ENCODE measurements at regions not wholly inside any gene's neighbourhood (a gene's known extent, or its start where the extent isn't known, plus 50 kb on each side); places are given as distances from the start of the nearest gene placed in this dataset.

DNA sequence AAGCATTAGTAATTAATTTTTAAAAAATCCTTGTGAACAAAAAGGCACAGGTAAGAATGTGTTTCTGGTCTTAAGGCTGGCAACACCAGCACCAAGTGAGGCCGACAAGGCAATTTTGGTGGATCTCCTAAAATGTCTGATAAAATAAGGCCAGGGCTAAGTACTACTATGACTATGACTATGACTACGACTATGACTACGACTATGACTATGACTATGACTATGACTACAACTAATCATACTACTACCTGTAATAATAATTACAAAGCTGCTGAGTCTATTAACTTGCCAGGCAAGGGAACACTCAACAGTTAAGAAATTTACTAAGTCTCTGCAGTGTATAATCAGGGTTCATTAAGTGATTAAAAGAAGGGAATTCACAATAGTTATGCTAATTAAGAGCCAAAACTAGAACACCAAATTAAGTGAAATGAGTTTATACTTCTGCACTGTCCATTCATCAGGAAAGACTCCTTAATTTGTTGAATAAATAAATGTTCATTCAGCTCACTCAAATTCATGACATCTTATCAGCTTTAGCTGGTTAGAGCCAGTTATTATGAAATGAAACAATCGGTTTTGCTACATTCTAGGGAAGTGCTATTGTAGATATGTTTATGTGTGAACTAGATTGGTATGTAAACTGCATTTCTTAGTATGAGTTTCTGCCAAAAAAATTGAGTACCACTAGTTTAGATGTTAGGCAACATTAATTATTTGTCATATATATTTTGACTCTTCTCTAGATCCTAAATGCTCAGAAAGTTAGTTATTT is 1626.2 kb upstream of the PCDH20 start:
- Mint-ChIP-seq H3K27me3 (no peaks in the 10 kb centered on the region), H3K4me1 (ENCODE audit: low read depth) (no peaks in the 10 kb centered on the region), H3K27ac (no peak overlapping the region), H3K36me3 (ENCODE audit: low read depth) (no peaks in the 10 kb centered on the region), H3K9me3 (peaks cover 18% of the 10 kb centered on the region), H3K4me3 (no peak overlapping the region)
- no peak overlapping the region for H3K27ac ChIP-seq (ENCODE audit: low read depth in 1 of 2, low read length in 2 of 2)
- ATAC-seq (ENCODE audit: poor library complexity), result no peak
- H3K36me3 ChIP-seq (ENCODE audit: insufficient read depth, low read length), result no peaks in the 10 kb centered on the region
- no peak overlapping the region for H3K4me3 ChIP-seq (ENCODE audit: low read length)
- no peaks in the 10 kb centered on the region for H3K9me3 ChIP-seq (ENCODE audit: control insufficient read depth in 1 of 2, insufficient read depth in 1 of 2, low read length in 2 of 2)
- ChIA-PET POLR2A (no interaction called here), CTCF (no interaction called here)
- no peaks in the 10 kb centered on the region for H3K27me3 ChIP-seq (ENCODE audit: control insufficient read depth in 1 of 2, insufficient read depth in 2 of 2, low read length in 2 of 2)
- TF ChIP-seq, protein P1, sequence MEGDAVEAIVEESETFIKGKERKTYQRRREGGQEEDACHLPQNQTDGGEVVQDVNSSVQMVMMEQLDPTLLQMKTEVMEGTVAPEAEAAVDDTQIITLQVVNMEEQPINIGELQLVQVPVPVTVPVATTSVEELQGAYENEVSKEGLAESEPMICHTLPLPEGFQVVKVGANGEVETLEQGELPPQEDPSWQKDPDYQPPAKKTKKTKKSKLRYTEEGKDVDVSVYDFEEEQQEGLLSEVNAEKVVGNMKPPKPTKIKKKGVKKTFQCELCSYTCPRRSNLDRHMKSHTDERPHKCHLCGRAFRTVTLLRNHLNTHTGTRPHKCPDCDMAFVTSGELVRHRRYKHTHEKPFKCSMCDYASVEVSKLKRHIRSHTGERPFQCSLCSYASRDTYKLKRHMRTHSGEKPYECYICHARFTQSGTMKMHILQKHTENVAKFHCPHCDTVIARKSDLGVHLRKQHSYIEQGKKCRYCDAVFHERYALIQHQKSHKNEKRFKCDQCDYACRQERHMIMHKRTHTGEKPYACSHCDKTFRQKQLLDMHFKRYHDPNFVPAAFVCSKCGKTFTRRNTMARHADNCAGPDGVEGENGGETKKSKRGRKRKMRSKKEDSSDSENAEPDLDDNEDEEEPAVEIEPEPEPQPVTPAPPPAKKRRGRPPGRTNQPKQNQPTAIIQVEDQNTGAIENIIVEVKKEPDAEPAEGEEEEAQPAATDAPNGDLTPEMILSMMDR (IDR thresholded peaks at IDR 0.05), result no peak
- no peaks in the 10 kb centered on the region for H3K4me1 ChIP-seq (ENCODE audit: insufficient read depth, low read length)
- DNase-seq, result no peak
- intact Hi-C loops (cut with DNase I, micrococcal nuclease), result no loop called here

- Mint-ChIP-seq H3K4me1 (ENCODE audit: low read depth) (no peaks in the 10 kb centered on the region), H3K27ac (no peak overlapping the region), H3K9me3 (peaks cover 12% of the 10 kb centered on the region), H3K27me3 (no peaks in the 10 kb centered on the region), H3K36me3 (ENCODE audit: low read depth) (no peaks in the 10 kb centered on the region), H3K4me3 (no peak overlapping the region)
- H3K4me1 ChIP-seq (ENCODE audit: insufficient read depth, low read length), result no peaks in the 10 kb centered on the region
- ChIA-PET CTCF (no interaction called here), POLR2A (no interaction called here)
- no peaks in the 10 kb centered on the region for H3K27me3 ChIP-seq (ENCODE audit: control insufficient read depth in 1 of 2, insufficient read depth in 2 of 2, low read length in 2 of 2)
- intact Hi-C loops (cut with DNase I, micrococcal nuclease), result no loop called here
- no peak overlapping the region for H3K27ac ChIP-seq (ENCODE audit: low read depth in 1 of 2, low read length in 2 of 2)
- TF ChIP-seq, protein P1 (IDR thresholded peaks at IDR 0.05), result no peak
- no peaks in the 10 kb centered on the region for H3K36me3 ChIP-seq (ENCODE audit: insufficient read depth, low read length)
- ATAC-seq (ENCODE audit: poor library complexity) (no peak), DNase-seq (no peak)
- no peak overlapping the region for H3K4me3 ChIP-seq (ENCODE audit: low read length)
- peaks cover 0 to 3% of the 10 kb centered on the region in 2 experiments for H3K9me3 ChIP-seq (ENCODE audit: control insufficient read depth in 1 of 2, insufficient read depth in 1 of 2, low read length in 2 of 2)
These were observed 1610.7 kb upstream of the PCDH20 start for GRCh38 chr13:63026285-63026797.

DNA sequence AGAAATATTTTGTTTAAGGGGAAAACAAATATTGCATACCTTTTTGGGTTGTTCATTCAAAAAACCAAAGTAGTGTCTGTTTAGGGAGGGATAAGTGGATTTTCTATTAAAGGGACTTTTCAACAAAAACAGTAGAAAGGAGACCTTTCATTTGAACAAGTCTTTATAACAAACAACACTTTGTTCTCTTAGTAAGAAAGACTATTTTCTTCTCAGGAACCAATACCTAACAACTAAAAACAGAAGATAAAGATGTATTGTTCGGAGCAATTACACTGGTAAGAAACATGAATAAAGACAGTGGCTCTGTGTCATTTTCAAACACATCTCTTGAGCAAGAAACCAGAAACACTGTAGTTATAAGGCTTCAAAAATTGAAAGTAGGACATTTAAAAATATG is 1610.1 kb upstream of the PCDH20 start:
- H3K36me3 Mint-ChIP-seq (ENCODE audit: low read depth), result no peaks in the 10 kb centered on the region
- Histone ChIP-seq H3K4me1 (ENCODE audit: insufficient read depth, low read length) (no peaks in the 10 kb centered on the region), H3K27ac (ENCODE audit: low read depth in 1 of 2, low read length in 2 of 2) (no peak overlapping the region), H3K27me3 (ENCODE audit: control insufficient read depth in 1 of 2, insufficient read depth in 2 of 2, low read length in 2 of 2) (no peaks in the 10 kb centered on the region), H3K36me3 (ENCODE audit: insufficient read depth, low read length) (no peaks in the 10 kb centered on the region), H3K4me3 (ENCODE audit: low read length) (no peak overlapping the region), H3K9me3 (ENCODE audit: control insufficient read depth in 1 of 2, insufficient read depth in 1 of 2, low read length in 2 of 2) (peaks cover 0 to 6% of the 10 kb centered on the region in 2 experiments)
- no peak overlapping the region for H3K4me3 Mint-ChIP-seq
- H3K4me1 Mint-ChIP-seq (ENCODE audit: low read depth), result no peaks in the 10 kb centered on the region
- intact Hi-C loops (cut with DNase I, micrococcal nuclease), result no loop called here
- no peaks in the 10 kb centered on the region for H3K27me3 Mint-ChIP-seq
- H3K27ac Mint-ChIP-seq, result no peak overlapping the region
- ChIA-PET CTCF (no interaction called here), POLR2A (no interaction called here)
- DNase-seq (no peak), ATAC-seq (ENCODE audit: poor library complexity) (no peak)
- TF ChIP-seq, protein P1 (IDR thresholded peaks at IDR 0.05), result no peak
- H3K9me3 Mint-ChIP-seq, result peaks cover 9% of the 10 kb centered on the region
